Tibial artery (tissue), 4 donors: ENCODE measurements at regions not wholly inside any gene's neighbourhood (a gene's known extent, or its start where the extent isn't known, plus 50 kb on each side); places are given as distances from the start of the nearest gene placed in this dataset.
"Not testable (repeated sequence)": the region's sequence is repeated elsewhere in the genome, so short reads cannot be mapped to it uniquely, and the experiment has no call there.

Experiments
- DNase-seq, 2 donors: peaks; one replicate each; pipeline ENCODE4 v3.0.0-alpha.2; 2019
- H3K27ac ChIP-seq, 2 donors: fragments of 200-600 bp; sonication (generic) in 1 of 2; 1 replicate in 1 of 2; 2 replicates in 1 of 2; pipeline ENCODE4 v1.5.1; 2018 to 2019; ENCODE audit warnings: mild to moderate bottlenecking in 1 of 2
- H3K27me3 ChIP-seq, 2 donors: fragments of 200-600 bp; sonication (generic) in 1 of 2; one replicate each; pipeline versions ENCODE4 v1.5.1 to v1.6.0; 2016 to 2019
- H3K36me3 ChIP-seq, 3 donors: fragments of 200-600 bp; sonication (generic) in 2 of 3; one replicate each; pipeline ENCODE4 v1.5.1; 2016 to 2019; ENCODE audit warnings: mild to moderate bottlenecking in 2 of 3
- H3K4me1 ChIP-seq, 4 donors: fragments of 200-600 bp; sonication (generic) in 2 of 4; 1 replicate in 3 of 4; 2 replicates in 1 of 4; pipeline ENCODE4 v1.5.1; 2016 to 2019
- H3K4me3 ChIP-seq, 2 donors: fragments of 200-600 bp; sonication (generic) in 1 of 2; 1 replicate in 1 of 2; 2 replicates in 1 of 2; pipeline ENCODE4 v1.5.1; 2018 to 2019; ENCODE audit warnings: mild to moderate bottlenecking in 2 of 2
- H3K9me3 ChIP-seq, 3 donors: fragments of 200-600 bp; sonication (generic) in 1 of 3; one replicate each; pipeline ENCODE4 v1.5.1; 2016 to 2019
- intact Hi-C: fragments of 100-400 bp; cut with DNase I; formaldehyde crosslinking; loops from one replicate; pipeline ENCODE4 v1.15.0; 2023; ENCODE audit warnings: low total_unique reads
- TF ChIP-seq, protein P1 (sequence below), 2 experiments: fragments of 200-600 bp in 1 of 2; fragments of 450-650 bp in 1 of 2; IDR thresholded peaks; one replicate each; pipeline ENCODE4 v1.5.1; 2017 to 2019; ENCODE audit warnings: antibody characterized with exemption in 2 of 2, mild to moderate bottlenecking in 1 of 2, moderate library complexity in 1 of 2

DNA sequence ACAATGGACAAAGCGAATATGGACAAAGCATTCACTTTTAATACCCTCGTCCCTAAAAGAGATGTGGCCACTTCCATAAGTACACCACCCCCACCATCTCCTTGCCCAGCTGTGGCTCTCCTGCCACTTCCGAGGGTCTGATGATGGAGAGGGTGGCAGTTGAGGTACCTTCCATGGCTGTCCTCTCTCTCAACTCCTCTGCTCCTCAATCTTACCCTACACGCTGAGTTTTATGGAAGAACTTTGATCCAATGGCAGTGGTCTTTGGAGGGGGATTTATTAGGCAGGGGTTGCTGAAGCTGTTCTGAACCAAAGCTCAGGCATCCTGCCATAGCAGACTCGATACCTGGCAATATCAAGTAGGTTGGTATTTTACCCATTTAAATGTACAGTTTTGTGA is 413.0 kb downstream of the TSHZ3 start:
- TF ChIP-seq, protein P1, sequence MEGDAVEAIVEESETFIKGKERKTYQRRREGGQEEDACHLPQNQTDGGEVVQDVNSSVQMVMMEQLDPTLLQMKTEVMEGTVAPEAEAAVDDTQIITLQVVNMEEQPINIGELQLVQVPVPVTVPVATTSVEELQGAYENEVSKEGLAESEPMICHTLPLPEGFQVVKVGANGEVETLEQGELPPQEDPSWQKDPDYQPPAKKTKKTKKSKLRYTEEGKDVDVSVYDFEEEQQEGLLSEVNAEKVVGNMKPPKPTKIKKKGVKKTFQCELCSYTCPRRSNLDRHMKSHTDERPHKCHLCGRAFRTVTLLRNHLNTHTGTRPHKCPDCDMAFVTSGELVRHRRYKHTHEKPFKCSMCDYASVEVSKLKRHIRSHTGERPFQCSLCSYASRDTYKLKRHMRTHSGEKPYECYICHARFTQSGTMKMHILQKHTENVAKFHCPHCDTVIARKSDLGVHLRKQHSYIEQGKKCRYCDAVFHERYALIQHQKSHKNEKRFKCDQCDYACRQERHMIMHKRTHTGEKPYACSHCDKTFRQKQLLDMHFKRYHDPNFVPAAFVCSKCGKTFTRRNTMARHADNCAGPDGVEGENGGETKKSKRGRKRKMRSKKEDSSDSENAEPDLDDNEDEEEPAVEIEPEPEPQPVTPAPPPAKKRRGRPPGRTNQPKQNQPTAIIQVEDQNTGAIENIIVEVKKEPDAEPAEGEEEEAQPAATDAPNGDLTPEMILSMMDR (IDR thresholded peaks at IDR 0.05), result no peak
- Histone ChIP-seq H3K9me3 (no peaks in the 10 kb centered on the region), H3K4me3 (no peak overlapping the region), H3K27ac (no peak overlapping the region), H3K4me1 (no peaks in the 10 kb centered on the region), H3K27me3 (no peaks in the 10 kb centered on the region), H3K36me3 (no peaks in the 10 kb centered on the region)
- no peak for DNase-seq
- intact Hi-C loops, result no loop called here

DNA sequence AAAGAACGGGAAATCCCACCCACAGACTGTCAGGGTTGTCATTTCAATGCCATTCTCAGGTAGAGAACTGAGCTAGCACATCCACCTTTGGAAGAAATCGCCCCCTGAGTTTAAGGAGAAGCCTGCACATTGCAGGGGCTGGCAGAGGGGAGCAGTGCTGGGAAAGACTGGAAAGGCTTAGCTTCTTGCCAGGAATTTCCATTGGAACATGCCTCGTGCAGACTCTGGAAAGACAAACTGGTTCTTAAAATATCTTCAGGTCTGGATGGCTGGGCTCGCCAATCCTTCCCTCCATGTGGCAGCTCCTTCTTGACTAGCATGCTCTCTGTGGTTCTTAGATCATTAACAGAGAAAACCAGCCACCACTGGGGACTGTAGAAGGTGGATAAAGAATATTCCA is 414.1 kb downstream of the TSHZ3 start:
- H3K4me1 ChIP-seq, result no peaks in the 10 kb centered on the region
- DNase-seq, result no peak
- intact Hi-C loops, result no loop called here
- no peaks in the 10 kb centered on the region for H3K27me3 ChIP-seq
- no peak overlapping the region for H3K27ac ChIP-seq
- no peak overlapping the region for H3K4me3 ChIP-seq
- H3K9me3 ChIP-seq, result no peaks in the 10 kb centered on the region
- H3K36me3 ChIP-seq, result no peaks in the 10 kb centered on the region
- TF ChIP-seq, protein P1 (IDR thresholded peaks at IDR 0.05), result no peak

DNA sequence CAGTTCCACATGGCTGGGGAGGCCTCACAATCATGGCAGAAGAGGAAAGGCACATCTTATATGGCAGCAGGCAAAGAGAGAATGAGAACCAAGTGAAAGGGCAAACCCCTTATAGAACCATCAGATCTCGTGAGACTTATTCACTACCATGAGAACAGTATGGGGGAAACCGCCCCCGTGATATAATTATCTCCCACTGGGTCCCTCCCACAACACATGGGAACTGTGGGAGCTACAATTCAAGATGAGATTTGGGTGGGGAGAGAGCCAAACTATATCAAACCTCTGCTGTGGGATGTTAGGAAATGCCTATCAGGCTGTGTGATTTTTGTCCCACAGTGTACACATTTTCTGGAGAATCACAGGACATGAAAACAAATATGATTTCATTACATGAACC is 415.8 kb downstream of the TSHZ3 start:
- intact Hi-C loops, H3K27ac ChIP-seq: not testable (repeated sequence)

DNA sequence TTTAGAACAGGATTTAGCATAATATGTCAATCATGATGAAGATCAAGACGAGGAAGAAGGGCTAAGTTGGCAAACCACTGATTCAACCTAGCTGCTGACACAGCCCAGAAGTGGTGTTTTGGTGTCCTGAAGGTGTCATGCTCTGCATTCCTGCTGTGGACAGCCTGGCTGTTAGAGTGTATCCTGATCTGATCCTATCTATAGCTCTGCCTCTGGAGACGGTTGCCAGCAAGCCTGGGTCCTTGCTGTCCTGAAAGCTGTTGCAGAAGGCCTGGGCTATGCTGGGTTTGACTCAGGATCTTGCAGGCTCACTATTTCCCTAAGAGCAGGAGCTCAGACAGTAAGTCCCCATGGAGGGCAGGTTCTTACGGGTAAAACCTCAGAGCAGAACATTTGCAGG is 416.4 kb downstream of the TSHZ3 start:
- TF ChIP-seq, protein P1 (IDR thresholded peaks at IDR 0.05), result no peak
- H3K9me3 ChIP-seq, result peaks cover 0 to 5% (median 3%) of the 10 kb centered on the region in 3 donors
- H3K27ac ChIP-seq, result no peak overlapping the region
- no peak overlapping the region for H3K4me3 ChIP-seq
- H3K36me3 ChIP-seq, result no peaks in the 10 kb centered on the region
- intact Hi-C loops, result no loop called here
- no peaks in the 10 kb centered on the region for H3K4me1 ChIP-seq
- H3K27me3 ChIP-seq, result no peaks in the 10 kb centered on the region
- no peak for DNase-seq

More for the DNA sequence above, 415.8 kb downstream of the TSHZ3 start:
- H3K9me3 ChIP-seq, H3K4me3 ChIP-seq, H3K4me1 ChIP-seq, DNase-seq, H3K36me3 ChIP-seq, H3K27me3 ChIP-seq: not testable (repeated sequence)

DNA sequence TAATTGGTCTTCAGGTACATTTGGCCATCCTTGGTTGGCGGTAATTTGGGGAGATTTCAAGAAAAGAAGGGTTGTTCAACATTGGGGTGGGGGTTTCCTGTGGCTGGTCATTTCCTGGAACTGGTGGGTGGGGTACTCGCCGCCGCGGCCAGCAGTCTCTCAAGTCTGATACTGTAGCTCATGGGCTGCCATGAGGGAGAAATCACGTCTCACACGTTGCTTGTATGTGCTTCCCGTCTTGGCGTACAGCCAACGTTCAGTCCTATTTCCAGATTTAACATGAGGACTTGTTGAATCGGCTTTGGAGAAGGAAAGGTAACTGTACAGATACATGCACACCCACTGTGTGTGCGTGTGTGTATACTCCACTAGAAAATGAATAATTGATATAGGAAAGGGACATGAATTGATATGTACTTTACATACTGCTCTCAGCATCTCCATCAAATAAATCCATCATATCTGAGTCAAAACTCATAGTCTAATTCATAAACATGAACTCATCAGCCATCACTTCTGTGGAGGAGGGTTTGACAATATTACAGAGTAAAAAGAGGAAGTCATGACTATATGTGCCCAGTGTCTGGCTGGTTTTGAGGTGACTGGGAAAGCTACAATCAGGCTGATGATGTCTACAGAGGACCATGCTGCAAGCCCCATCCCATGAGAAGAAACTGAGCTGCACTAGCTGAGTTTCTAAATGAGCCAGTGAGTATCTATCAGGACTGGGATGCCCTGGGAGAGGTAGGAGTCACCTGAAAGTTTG is 418.1 kb downstream of the TSHZ3 start:
- Histone ChIP-seq H3K27me3 (no peaks in the 10 kb centered on the region), H3K9me3 (peaks cover 0 to 7% (median 3%) of the 10 kb centered on the region in 3 donors), H3K36me3 (no peaks in the 10 kb centered on the region), H3K27ac (no peak overlapping the region), H3K4me1 (no peaks in the 10 kb centered on the region), H3K4me3 (no peak overlapping the region)
- intact Hi-C loops, result no loop called here
- no peak for DNase-seq
- TF ChIP-seq, protein P1 (IDR thresholded peaks at IDR 0.05), result no peak

DNA sequence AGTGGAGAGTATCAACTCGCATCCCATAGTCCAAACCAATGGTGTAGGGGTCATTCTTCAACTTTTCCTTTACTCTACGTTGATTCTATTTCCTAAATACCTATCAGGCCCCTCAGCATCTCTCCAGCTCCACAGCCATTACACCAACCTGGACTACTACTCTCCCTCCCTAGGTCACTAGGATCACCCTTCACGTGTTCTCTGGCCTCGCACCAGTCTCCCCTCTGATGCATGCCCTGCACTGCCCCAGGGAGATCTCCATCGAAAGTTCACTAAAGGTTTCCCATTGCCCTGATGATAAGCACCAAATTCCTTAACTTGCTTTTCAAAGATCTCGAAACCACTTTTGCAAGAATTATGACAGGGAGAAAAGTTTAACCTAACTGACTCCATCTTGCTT is 421.5 kb downstream of the TSHZ3 start:
- intact Hi-C loops, result no loop called here
- no peak overlapping the region for H3K27ac ChIP-seq
- no peaks in the 10 kb centered on the region for H3K27me3 ChIP-seq
- TF ChIP-seq, protein P1 (IDR thresholded peaks at IDR 0.05), result no peak
- no peaks in the 10 kb centered on the region for H3K36me3 ChIP-seq
- peaks cover 0 to 7% (median 3%) of the 10 kb centered on the region in 3 donors for H3K9me3 ChIP-seq
- no peaks in the 10 kb centered on the region for H3K4me1 ChIP-seq
- DNase-seq, result no peak
- no peak overlapping the region for H3K4me3 ChIP-seq
